ENCODE measurements at regions not wholly inside any gene's neighbourhood (a gene's known extent, or its start where the extent isn't known, plus 50 kb on each side); places are given as distances from the start of the nearest gene placed in this dataset.

DNA sequence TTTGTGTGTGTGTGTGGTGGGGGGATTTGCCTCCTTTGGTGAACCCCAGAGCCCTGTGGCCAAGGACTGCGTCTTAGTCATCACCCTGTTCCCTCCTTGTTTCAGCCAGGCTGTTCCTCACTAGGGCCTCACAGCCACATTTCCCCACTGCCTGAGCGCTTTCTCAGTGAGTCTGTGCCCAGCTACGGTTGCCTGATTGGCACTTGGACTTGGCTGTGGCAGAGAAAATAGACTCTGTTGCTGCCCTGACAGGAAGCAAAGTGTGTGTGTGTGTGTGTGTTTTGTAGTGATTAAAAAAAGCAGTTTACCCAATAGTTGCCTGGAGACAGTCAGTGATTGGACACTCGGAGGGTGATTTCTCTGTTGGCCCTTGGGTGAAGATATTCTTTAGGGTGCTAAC lies 113.0 kb downstream of the UCHL1 start:
- H3K9me3 ChIP-seq (ENCODE audit: insufficient read depth in 2 of 2, low read depth in 1 of 2, low read length in 1 of 2), result no peaks in the 10 kb centered on the region

More for the DNA sequence above, 113.0 kb downstream of the UCHL1 start:
- Histone ChIP-seq H3K4me1 (replicated peaks in 1 of 4; ENCODE audit: control insufficient read depth in 3 of 4, insufficient read depth in 4 of 4, low read length in 3 of 4) (peaks cover 3 to 6% (median 4%) of the 10 kb centered on the region in 4 experiments; a peak in 3 of 7 replicates), H4K8ac (ENCODE audit: extremely low read depth, insufficient read depth, low read length) (no peak overlapping the region), H3K18ac (ENCODE audit: extremely low read depth, low read length) (no peak overlapping the region), H2AK5ac (ENCODE audit: low read depth, low read length) (no peak overlapping the region), H2BK5ac (ENCODE audit: low read depth, low read length) (no peak overlapping the region), H3K4ac (replicated peaks; ENCODE audit: insufficient read length, low read depth, low read length) (no peak overlapping the region), H3K27me3 (replicated peaks in 1 of 4; ENCODE audit: control insufficient read depth in 3 of 4, extremely low read depth in 1 of 4, insufficient read depth in 3 of 4, low read length in 3 of 4) (peaks cover 0 to 12% (median 11%) of the 10 kb centered on the region in 4 experiments; a peak in 5 of 7 replicates), H3K4me2 (ENCODE audit: insufficient read depth in 1 of 2, low read depth in 2 of 2, low read length in 2 of 2) (no peak overlapping the region), H3K9ac (replicated peaks in 1 of 4; ENCODE audit: extremely low read depth in 1 of 4, low read depth in 3 of 4, low read length in 3 of 4) (no peak overlapping the region), H4K20me1 (replicated peaks in 1 of 2; ENCODE audit: control insufficient read depth in 1 of 2, insufficient read depth in 2 of 2, low read length in 2 of 2) (no peaks in the 10 kb centered on the region), H3K4me3 (ENCODE audit: extremely low read depth in 1 of 4, insufficient read depth in 2 of 4, low read depth in 3 of 4, low read length in 4 of 4) (no peak overlapping the region), H3K79me2 (ENCODE audit: control insufficient read depth in 1 of 2, insufficient read depth in 2 of 2, low read length in 2 of 2) (no peaks in the 10 kb centered on the region), H2BK120ac (replicated peaks; ENCODE audit: low read depth, low read length) (no peak overlapping the region), H2BK20ac (ENCODE audit: low read length) (no peak overlapping the region), H3K27ac (ENCODE audit: low read depth, low read length) (no peak overlapping the region), H3K14ac (ENCODE audit: insufficient read length) (no peak overlapping the region), H3K36me3 (ENCODE audit: control insufficient read depth in 2 of 4, insufficient read depth in 4 of 4, low read length in 3 of 4) (no peaks in the 10 kb centered on the region), H3K56ac (replicated peaks; ENCODE audit: insufficient read length, low read depth, low read length) (no peak overlapping the region), H2AFZ (ENCODE audit: low read length) (no peak overlapping the region), H3K23me2 (ENCODE audit: low read depth, low read length) (no peaks in the 10 kb centered on the region), H2BK12ac (ENCODE audit: low read depth, low read length) (no peak overlapping the region), H4K5ac (ENCODE audit: insufficient read length, low read depth, low read length) (no peak overlapping the region), H3K23ac (ENCODE audit: insufficient read length) (no peak overlapping the region), H3K79me1 (ENCODE audit: low read depth, low read length) (no peaks in the 10 kb centered on the region; the same call in 1 of the 2 replicates), H4K91ac (replicated peaks; ENCODE audit: insufficient read length, low read length) (no peak overlapping the region), H2BK15ac (ENCODE audit: low read length) (no peak overlapping the region)
- POLR2A ChIA-PET (ENCODE audit: partially characterized antibody), result interaction anchor here (0.6 kb wide), 1 partner anchor 1190 kb away, joined by 3 read pairs; no protein-coding TSS in a partner anchor
- FAIRE-seq, result no peak
- 83% methylated on average over 4 of the region's 4 CpGs; no CpG with 5 or more reads in 1 of the 2 experiments for WGBS, 2 experiments (ENCODE audit: extremely low coverage in 1 of 2, insufficient coverage in 1 of 2, insufficient read length in 1 of 2, insufficient replicate concordance in 2 of 2, low coverage in 1 of 2, low lambda C conversion rate in 2 of 2, missing lambda C conversion rate in 1 of 2)
- no peak for DNase-seq (ENCODE audit: low read depth in 1 of 2, low spot score in 2 of 2)
- TF ChIP-seq SIRT6 (IDR thresholded peaks at IDR 0.05; ENCODE audit: low read length), result no peak
- TF ChIP-seq SP1 (IDR thresholded peaks at IDR 0.05; ENCODE audit: low read depth, low read length), result no peak
- TF ChIP-seq BACH1 (IDR thresholded peaks at IDR 0.05; ENCODE audit: low read length), result no peak
- no peak for TF ChIP-seq YY1 (IDR thresholded peaks at IDR 0.05; ENCODE audit: low read depth, low read length)
- no peak for TF ChIP-seq TAF7 (optimal IDR thresholded peaks at IDR 0.05; ENCODE audit: borderline replicate concordance, low read depth, low read length)
- TF ChIP-seq RBBP5 (IDR thresholded peaks at IDR 0.05; ENCODE audit: borderline replicate concordance, low read depth, low read length), result no peak
- TF ChIP-seq SIX5 (IDR thresholded peaks at IDR 0.05; ENCODE audit: low read depth, low read length), result no peak
- no peak for TF ChIP-seq HDAC2 (IDR thresholded peaks at IDR 0.05; ENCODE audit: borderline replicate concordance in 1 of 2, low read depth in 2 of 2, low read length in 2 of 2)
- TF ChIP-seq SP2 (IDR thresholded peaks at IDR 0.05; ENCODE audit: low read length), result no peak
- TF ChIP-seq NANOG (IDR thresholded peaks at IDR 0.05; ENCODE audit: insufficient read depth, low read depth, low read length, poor library complexity, severe bottlenecking), result no peak
- TF ChIP-seq CEBPB (IDR thresholded peaks at IDR 0.05; ENCODE audit: low read depth, low read length), result no peak
- no peak for TF ChIP-seq RNF2 (IDR thresholded peaks at IDR 0.05; ENCODE audit: borderline replicate concordance, low read depth, low read length, missing control alignments, poor library complexity, severe bottlenecking)
- no peak for TF ChIP-seq POU5F1 (IDR thresholded peaks at IDR 0.05; ENCODE audit: low read depth, low read length)
- CTCF ChIA-PET (ENCODE audit: partially characterized antibody), result interaction anchor here (0.5 to 1.2 kb wide), 4 partner anchors 8 to 1904 kb away, joined by 3 read pairs; no protein-coding TSS in a partner anchor
